H1 (cell line): ENCODE measurements at regions not wholly inside any gene's neighbourhood (a gene's known extent, or its start where the extent isn't known, plus 50 kb on each side); places are given as distances from the start of the nearest gene placed in this dataset.

ENCODE experiments used
- CHD7 ChIP-seq: fragments of 300-600 bp; sonication (generic); IDR thresholded peaks from 2 replicates; pipeline ENCODE4 v1.7.1; 2012; ENCODE audit warnings: low read length, moderate library complexity, mild to moderate bottlenecking, inconsistent platforms; ENCODE audit not compliant: insufficient replicate concordance

GRCh38 chr15:98403169-98403568 is 245.2 kb upstream of the IGF1R start (continued):
- no peak for TF ChIP-seq CHD7
